ENCODE measurements at regions not wholly inside any gene's neighbourhood (a gene's known extent, or its start where the extent isn't known, plus 50 kb on each side); places are given as distances from the start of the nearest gene placed in this dataset.

DNA sequence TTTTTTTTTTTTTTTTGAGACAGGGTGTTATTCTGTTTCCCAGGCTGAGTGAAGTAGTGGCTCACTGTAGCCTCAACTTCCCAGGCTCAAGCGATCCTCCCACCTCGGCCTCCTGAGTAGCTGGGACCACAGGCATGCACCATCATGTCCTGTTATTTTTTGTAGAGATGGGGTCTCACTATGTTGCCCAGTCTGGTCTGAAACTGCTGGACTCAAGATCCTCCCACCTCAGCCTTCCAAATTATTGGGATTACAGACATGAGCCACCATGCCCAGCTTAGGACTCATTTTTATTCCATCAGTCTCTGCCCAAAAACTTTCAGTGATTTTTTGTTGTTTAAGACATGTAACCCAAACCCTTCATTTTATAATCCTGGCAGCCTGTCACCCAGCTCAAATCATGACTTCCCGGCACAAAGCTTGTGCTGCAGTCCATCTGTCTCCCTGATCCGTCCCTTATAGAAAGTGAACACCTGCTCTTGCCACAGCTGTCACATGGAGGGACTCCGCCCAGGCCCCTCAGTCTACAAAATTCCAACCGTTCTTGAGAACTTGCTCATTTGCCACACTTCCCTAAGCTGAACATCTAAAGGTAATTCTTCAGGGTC is 183.9 kb upstream of the JARID2 start:
- no peak for DNase-seq (ENCODE audit: low read depth in 4 of 4, low spot score in 1 of 4)

DNA sequence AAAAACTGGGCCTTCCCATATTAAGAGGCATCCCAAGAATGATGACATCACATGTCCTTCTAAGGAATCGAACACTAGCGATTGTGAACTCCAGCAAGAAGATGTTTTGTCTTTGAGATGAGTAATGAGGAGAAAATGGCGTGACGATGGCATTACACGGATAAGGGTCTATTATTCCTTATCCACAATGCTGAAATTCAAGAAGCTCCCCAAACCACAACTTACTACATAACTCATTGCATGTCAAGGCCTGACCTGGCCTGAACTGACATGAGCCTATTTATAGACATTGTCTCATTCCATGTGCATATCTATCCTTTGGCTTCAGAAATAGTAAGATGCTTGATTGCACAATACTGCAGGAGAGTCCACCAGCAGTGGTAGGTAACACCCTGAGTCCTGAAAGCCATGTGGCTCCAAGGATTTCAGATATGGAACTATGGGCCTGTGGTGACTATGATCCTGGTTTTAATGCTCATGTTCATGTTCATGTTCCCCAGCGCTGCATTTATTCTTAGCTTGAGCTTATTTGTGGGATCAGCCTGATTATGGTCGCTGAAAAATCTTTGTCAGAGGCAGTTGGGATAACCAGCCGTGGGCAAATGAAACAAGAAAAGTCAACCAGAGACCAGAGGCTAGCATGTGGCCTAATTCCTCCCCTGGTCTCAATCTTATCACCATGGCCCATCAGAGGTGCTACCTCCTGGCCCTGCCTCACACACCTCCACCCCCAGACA is 183.2 kb upstream of the JARID2 start:
- DNase-seq (ENCODE audit: low read depth in 4 of 4, low spot score in 1 of 4): no peak

DNA sequence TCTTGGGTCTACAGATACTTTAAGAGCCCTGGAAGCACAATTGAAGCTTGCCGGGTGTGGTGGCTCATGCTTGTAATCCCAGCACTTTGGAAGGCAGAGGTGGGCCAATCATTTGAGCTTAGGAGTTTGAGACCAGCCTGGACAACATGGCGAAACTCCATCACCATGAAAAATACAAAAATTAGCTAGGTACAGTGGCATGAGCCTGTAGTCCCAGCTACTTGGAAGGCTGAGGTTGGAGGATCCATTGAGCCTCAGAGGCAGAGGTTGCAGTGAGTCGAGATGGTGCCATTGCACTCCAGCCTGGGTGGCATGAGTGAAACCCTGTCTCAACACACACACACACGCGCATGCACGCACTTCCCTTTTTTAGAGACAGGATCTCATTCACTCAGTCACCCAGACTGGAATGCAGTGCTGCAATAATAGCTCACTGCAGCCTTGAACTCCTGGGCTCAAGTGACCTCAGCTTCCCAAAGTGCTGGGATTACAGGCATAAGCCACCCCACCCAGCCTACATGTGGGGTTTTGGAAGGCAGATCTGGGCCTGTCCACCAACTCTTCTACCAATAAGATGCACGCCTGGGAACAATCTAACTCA is 182.5 kb upstream of the JARID2 start:
- no peak for DNase-seq (ENCODE audit: low read depth in 4 of 4, low spot score in 1 of 4)

DNA sequence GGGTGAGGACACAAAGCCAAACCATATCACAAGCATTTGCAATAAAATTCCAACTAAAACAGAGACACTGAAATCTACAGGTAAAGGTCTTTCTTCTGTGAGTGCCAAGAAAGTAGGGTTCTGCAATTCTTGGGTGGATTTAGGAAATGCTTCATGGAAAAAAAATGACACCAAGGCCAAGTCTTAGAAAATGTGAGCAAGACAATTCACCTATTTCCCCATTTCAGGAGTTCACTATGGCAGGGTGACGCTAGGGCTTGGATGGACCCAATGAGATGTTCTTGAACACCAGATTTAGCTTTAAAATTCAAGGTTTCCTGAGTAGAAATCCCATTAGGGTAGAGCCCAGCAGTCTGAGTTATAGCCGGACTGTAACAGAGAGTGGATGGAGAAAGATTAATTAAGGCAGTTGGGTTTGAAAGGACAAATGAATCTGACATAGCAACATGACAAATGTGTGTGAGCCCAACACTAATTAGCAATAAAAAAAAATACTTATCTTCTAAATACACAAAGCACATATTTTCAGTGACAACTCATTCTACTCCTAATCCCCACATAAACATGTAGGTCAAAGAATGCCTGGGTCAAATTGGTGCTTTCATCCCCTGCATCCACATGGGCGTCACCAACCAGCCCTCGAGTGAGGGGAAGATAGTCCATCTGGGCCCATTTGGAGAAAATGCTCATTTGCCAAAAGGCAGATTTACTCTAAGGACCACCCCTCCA is 180.4 kb upstream of the JARID2 start:
- DNase-seq (ENCODE audit: low read depth in 4 of 4, low spot score in 1 of 4): no peak

DNA sequence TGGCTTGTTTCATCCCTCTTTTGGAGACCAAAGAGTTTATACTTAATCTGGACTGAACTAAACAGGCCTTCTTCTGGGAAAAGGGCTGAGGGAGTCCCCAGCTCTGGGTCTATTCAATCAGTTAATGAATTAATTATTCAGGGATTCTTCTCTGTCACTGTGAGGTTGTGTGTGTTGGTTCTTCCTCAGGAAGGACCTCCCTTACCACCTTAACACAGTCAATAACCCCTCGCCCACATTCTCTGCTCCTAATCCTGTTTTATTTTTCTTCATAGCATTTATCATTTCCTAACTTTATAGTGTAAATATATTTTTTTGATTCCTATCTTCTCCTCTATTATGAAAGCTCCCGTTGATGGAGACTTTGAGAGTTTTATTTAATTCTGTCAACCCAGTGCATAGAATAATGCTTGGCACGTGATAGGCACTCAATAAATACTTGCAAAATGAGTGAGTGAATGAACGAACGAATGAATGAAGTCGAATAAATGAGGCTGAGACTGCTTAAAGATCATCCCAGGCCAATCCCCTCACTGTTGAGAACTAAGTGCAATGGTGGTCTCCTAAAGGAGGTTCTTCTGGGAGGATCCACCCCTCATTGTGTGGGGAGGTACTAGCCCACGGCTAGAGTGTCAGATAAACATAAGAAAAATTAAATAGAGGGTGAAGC is 179.6 kb upstream of the JARID2 start:
- no peak for DNase-seq (ENCODE audit: low read depth in 4 of 4, low spot score in 1 of 4)

DNA sequence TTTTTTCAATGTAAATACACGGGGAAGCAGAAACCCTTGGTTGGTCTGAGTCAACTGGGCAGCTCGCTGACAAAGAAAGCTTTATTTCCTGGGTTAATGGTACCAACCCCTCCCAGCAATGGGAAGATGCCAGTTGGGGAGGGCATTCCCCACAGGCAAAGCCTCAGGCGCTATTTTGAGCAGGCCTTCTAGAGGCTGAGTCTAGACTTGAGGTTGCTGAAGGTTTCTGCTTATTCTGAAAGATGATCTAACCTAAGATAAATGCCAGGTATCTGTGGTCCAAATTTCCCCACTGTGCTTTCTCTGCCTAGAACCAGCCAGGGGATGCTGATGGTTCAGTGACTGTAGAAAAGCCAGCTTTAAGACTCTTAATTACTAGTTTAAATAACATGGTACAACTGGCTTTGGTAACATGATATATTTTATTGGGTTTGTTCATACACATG is 172.5 kb upstream of the JARID2 start:
- no peak for DNase-seq (ENCODE audit: low read depth in 4 of 4, low spot score in 1 of 4)

DNA sequence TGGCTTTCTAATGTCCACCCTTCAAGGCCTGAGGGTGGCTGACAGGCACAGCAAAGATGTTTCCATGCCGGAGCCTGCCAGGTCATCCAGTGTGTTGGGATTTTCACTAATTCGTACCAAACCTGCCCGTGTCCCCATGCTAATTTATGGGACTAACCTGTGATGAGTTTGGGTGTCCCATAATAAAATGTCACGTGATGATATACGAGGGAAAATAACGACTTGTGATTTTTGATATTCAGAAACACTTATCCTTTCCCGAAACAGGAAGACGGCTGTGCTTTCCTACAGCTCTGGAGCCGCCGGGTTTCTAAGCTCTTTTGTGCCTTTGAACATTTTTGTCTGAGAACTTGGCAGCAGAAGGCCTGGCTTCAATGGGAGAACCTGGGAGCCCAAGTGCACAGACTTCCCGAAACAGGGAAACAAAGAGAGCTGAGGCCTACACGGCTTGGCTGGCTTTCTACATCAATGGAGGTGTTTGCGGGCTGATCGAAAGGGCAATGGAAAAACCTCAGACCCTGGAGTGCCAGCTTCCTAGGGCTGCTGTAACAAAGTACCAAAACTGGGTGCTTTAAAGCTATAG is 171.9 kb upstream of the JARID2 start:
- no peak for DNase-seq (ENCODE audit: low read depth in 4 of 4, low spot score in 1 of 4)

DNA sequence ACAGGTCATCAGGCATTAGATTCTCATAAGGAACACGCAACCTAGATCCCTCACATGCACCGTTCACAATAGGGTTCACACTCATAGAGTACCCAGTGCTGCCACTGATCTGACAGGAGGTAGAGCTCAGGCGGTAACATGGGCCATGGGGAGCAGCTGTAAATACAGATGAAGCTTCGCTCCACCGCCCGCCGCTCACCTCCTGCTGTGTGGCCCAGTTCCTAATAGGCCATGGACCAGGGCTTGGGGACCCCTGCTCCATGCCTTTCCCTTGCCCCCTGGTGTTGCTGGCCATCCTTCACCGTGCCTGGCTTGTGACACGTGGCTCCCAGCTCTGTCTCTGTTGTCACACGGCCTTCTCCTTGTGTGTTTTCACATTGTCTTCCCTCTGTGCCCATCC is 171.1 kb upstream of the JARID2 start:
- DNase-seq (ENCODE audit: low read depth in 4 of 4, low spot score in 1 of 4): no peak

DNA sequence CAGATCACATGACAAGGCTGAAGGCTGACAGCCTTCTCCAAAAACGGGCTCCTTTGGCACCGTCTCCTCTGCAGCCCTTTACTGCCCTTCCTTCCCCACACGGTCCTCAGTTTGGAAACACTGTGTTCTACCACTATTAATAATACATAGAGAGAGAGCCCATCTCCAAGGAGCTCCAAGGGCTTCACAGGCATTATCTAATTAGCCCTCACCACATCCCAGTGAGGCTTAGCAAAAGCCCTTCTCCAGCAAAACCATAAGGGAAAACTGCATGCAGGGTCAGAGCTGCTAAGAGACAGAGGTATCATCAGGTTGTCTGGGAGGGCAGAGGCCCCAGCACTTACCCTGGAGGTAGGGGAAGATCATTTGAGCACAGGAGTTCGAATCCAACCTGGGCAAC is 169.3 kb upstream of the JARID2 start:
- DNase-seq (ENCODE audit: low read depth in 4 of 4, low spot score in 1 of 4): no peak

DNA sequence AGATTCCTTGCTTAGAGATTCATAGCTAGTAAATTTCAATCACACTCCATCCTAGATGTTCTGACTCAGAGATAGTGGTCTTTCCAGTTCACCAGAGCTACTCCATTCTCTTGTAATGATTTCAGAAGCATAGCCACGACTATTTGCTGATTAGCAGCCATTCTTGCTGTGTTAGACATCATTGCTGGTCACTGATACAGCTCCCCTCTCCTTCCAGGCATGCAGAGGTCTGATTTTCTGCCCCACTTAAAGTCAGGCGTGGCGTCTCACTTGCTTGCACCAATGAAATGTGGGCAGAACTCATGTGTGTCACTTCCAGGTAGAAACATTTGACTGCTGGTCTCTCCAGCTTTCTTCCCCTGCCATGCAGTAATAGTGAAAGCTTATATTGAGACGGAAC is 168.9 kb upstream of the JARID2 start:
- no peak for DNase-seq (ENCODE audit: low read depth in 4 of 4, low spot score in 1 of 4)

DNA sequence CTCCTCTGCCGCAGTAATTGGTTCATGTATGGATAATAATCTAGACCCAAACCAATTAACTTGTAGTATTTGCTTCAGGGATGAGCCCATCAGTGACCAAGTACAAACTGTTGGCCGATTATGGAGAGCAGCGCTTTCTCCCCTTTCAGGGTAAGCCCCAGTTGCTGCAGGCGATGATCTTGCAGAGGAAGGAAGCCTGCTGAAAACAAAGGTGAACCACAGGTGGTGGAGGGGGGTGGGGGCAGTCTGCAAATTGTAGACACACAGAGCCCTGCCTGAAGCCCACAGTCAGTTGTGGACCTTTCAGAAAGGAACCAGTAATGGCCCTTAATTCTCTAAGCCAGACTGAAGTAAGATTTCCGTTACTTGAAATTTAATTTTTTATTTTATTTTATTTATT is 167.9 kb upstream of the JARID2 start:
- DNase-seq (ENCODE audit: low read depth in 4 of 4, low spot score in 1 of 4): no peak

DNA sequence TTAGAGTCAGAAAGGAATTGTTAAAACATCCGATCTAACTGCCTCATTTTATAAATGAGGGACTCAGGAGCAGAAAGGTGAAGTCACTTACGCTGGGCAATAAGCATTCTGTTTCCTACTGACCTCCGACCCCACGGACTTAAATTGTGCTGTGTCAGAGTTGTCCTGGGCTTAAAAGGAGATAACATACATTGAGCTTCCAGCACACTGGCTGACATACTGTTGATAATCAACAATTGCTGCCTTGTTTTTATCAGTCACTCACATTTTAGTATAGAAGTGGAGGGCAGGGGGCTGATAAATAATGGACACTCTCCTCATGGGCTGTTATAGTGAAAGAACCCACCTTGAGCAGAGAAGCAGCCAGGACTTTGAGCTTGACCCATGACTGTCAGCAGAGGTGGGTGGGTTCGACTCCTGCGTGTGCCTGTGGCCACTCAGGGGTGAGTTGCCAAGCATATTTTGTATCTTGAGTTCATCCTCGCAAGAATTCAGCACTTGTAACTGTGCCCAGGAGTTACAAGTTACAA is 166.5 kb upstream of the JARID2 start:
- DNase-seq (ENCODE audit: low read depth in 4 of 4, low spot score in 1 of 4): no peak

DNA sequence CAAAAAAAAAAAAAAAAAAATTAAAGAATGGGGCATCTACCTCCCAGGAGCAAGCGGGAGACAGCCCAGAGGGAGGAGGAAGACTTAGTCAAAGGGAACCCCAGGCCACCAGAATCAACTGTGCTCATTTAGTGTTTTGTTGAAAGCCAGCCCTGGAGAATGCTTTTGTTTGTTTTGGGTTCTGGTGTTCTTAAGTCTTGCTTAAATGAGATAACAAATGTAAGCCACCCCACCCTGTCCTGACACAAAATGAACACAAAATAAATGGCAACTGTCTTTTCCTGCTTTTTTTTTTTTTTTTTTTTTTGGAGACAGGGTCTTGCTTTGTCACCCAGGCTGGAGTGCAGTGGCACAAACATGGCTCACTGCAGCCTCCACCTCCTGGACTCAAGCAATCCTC is 165.0 kb upstream of the JARID2 start:
- DNase-seq (ENCODE audit: low read depth in 4 of 4, low spot score in 1 of 4): no peak

DNA sequence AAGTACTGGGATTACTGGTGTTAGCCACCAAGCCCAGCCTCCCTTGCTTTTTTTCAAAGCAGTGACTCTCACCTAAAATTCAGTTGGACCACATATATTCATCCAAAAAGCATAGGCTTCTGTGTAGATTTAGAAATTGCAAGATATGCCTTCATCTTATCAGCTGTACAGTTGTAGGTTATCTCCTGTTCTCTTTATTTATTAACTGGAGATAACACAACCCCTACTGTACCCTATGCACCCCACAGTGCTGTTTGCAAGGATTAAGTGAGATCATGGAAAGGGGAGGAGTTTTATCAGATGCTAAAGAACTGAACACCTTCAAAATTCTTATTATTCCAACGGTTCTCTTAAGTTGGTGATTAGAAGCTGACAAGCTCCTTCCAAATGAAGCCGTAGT is 164.4 kb upstream of the JARID2 start:
- no peak for DNase-seq (ENCODE audit: low read depth in 4 of 4, low spot score in 1 of 4)

DNA sequence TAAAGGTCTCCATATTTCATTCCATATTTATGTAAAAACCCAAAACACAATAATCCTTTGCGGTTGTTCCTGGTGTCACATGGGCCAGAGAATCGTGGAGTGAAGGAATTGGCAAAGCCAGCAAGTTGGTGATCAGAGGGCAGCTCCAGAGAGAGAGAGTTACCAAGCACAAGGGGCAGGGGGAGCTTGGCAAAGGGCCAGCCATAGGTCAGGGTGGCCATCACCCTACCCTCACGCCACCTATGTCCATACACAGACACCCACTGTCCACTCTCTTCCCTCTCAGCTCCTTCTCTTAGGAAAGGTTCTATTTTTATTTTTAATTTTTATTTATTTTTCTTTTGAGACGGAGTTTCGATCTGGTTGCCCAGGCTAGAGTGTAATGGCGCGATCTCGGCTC is 163.2 kb upstream of the JARID2 start:
- no peak for DNase-seq (ENCODE audit: low read depth in 4 of 4, low spot score in 1 of 4)

DNA sequence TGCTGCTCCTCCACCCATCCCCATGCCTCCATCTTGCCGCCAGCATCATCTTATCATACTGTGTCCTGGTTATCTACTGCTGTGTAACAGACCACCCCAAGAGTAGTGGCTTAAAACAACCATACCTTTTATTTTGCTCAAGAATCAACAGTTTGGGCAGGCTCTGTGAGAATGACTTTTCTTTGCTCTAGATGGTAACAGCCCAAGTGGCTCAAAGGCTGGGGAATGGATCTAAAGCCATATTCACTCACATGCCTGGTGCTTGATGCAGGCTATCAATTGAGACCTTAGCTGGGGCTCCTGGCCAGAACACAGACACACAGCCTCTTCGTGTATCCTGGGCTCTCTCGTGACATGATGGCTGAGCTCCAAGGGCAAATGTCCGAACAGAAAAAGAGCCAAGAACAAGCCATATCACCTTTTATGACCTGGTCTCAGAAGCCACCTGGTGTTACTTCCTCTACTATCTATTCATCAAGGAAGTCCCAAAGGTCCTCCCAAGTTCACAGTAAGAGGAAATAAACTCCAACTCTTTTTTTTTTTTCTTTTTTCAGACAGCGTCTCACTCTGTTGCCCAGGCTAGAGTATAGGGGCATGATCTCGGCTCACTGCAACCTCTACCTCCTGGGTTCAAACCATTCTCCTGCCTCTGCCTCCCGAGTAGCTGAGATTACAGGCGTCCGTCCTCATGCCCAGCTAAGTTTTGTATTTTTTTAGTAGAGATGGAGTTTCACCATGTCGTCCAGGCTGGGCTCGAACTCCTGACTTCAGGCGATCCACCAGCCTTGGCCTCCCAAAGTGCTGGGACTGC is 159.3 kb upstream of the JARID2 start:
- no peak for DNase-seq (ENCODE audit: low read depth in 4 of 4, low spot score in 1 of 4)

DNA sequence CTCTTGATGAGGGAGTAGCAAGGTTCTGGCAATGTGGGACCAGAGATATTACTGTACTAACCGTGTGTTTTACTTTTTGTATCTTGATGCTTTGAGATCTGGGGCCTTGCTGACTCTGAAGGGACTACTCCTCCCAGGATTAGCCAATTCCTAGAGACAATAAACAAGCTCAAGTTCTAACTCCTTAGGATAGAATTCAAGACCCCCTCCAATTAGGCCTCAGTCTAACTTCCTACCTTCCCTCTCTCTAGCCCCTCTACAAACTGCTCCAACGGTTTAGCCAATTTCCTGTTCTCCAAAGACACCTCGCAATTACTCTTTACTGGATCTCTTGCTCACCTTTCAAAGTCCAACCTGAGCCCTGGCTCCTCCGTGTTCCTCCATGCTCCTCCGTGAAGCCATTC is 158.7 kb upstream of the JARID2 start:
- DNase-seq (ENCODE audit: low read depth in 4 of 4, low spot score in 1 of 4): no peak

DNA sequence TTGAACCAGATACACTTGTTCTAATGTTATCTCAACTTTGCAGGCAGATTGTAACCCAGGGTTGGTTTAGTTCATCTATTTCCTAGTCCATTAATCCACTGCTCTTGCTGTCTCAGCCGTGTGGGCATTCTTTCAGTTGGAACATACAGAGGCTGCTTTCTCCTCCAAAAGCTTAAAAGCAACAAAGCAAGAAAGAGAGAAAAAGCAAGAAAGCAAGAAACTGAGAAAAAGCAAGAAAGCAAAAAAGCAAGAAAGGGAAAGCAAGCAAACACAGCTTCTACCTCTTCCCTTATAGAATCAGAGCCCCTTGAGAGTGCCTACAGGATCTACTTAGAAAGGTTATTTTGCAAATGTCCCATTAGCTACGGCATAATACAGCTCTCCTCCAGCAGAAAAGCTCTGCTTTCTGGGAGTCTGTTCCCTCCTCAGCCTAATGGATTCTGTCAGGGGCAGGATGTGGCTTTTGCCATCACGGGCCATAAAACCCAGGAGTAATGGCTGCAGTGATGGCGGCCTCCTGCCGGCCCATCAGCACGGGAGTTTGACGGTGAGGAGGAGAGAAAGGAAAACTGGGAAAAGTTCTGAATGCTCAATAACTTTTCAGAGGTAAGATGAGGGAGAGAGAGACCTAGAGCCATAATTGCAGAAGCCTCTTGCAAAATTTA is 156.8 kb upstream of the JARID2 start:
- no peak for DNase-seq (ENCODE audit: low read depth in 4 of 4, low spot score in 1 of 4)

DNA sequence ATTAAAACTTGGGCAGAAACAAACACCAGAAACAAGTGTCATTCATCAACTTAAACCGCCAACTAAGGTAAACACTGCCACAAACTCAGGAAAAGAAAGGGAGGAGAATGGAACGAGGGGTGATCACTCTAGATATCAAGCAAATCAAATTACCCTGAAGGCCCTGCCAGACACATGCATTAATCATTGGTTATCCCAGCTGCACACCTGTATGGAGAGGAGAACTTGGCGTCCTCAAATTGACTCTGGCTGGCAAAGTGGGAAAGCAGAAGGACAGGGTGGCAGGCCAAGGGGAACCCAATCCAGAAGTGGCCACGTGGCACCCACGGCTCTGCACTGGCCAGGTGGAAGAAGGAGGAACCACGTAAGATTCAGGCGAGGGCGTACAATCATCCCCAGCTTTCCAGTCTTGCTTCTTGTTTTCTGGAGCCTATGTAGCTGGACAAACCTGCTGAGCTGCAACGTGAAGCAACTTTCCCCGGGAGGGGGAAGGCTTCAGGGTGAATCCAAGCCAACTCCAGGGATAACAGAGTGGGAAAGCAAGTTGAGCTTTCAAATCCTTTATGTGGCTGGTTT is 156.2 kb upstream of the JARID2 start:
- no peak for DNase-seq (ENCODE audit: low read depth in 4 of 4, low spot score in 1 of 4)
